ENCODE measurements at regions not wholly inside any gene's neighbourhood (a gene's known extent, or its start where the extent isn't known, plus 50 kb on each side); places are given as distances from the start of the nearest gene placed in this dataset.

- intact Hi-C loops (cut with DNase I), result no loop called here
- TF ChIP-seq CTCF (IDR thresholded peaks at IDR 0.05), result no peak
- Histone ChIP-seq H3K4me3 (no peak overlapping the region), H3K27ac (no peak overlapping the region), H3K4me1 (peaks cover 0 to 17% of the 10 kb centered on the region in 2 donors), H3K9me3 (no peaks in the 10 kb centered on the region), H3K36me3 (no peaks in the 10 kb centered on the region), H3K27me3 (no peaks in the 10 kb centered on the region)
- no peak for DNase-seq
- ATAC-seq, result no peak
Measured at GRCh38 chr3:117443014-117443413, 733.4 kb downstream of the TUSC7 start.

GRCh38 chr3:117444175-117444574 is 734.6 kb downstream of the TUSC7 start:
- no peak for TF ChIP-seq CTCF (IDR thresholded peaks at IDR 0.05)
- H3K4me1 ChIP-seq, result peaks cover 0 to 15% of the 10 kb centered on the region in 2 donors
- ATAC-seq (no peak), DNase-seq (peak in 1 of 4 donors; percentile 53)
- H3K9me3 ChIP-seq, result no peaks in the 10 kb centered on the region
- intact Hi-C loops (cut with DNase I), result no loop called here
- no peak overlapping the region for H3K4me3 ChIP-seq
- H3K36me3 ChIP-seq, result no peaks in the 10 kb centered on the region
- H3K27ac ChIP-seq, result no peak overlapping the region
- H3K27me3 ChIP-seq, result no peaks in the 10 kb centered on the region

GRCh38 chr3:117447419-117447818 is 737.8 kb downstream of the TUSC7 start:
- H3K4me3 ChIP-seq, result no peak overlapping the region
- H3K27me3 ChIP-seq, result no peaks in the 10 kb centered on the region
- no peak overlapping the region for H3K27ac ChIP-seq
- peaks cover 0 to 3% of the 10 kb centered on the region in 2 donors for H3K4me1 ChIP-seq
- no peaks in the 10 kb centered on the region for H3K36me3 ChIP-seq
- intact Hi-C loops (cut with DNase I), result no loop called here
- ATAC-seq, result no peak
- no peak for DNase-seq
- no peak for TF ChIP-seq CTCF (IDR thresholded peaks at IDR 0.05)
- H3K9me3 ChIP-seq, result no peaks in the 10 kb centered on the region

GRCh38 chr3:117450026-117450425 is 740.4 kb downstream of the TUSC7 start:
- no peak for DNase-seq
- Histone ChIP-seq H3K4me1 (peaks cover 0 to 3% of the 10 kb centered on the region in 2 donors), H3K27me3 (no peaks in the 10 kb centered on the region), H3K9me3 (no peaks in the 10 kb centered on the region), H3K36me3 (no peaks in the 10 kb centered on the region), H3K27ac (no peak overlapping the region), H3K4me3 (no peak overlapping the region)
- ATAC-seq, result no peak
- intact Hi-C loops (cut with DNase I), result no loop called here
- no peak for TF ChIP-seq CTCF (IDR thresholded peaks at IDR 0.05)

- no peak for DNase-seq
- no peaks in the 10 kb centered on the region for H3K27me3 ChIP-seq
- ATAC-seq, result no peak
- H3K27ac ChIP-seq, result no peak overlapping the region
- H3K36me3 ChIP-seq, result no peaks in the 10 kb centered on the region
- no peak for TF ChIP-seq CTCF (IDR thresholded peaks at IDR 0.05)
- peaks cover 0 to 3% of the 10 kb centered on the region in 2 donors for H3K4me1 ChIP-seq
- H3K4me3 ChIP-seq, result no peak overlapping the region
- intact Hi-C loops (cut with DNase I), result no loop called here
- no peaks in the 10 kb centered on the region for H3K9me3 ChIP-seq
Measured at GRCh38 chr3:117454254-117454653, 744.7 kb downstream of the TUSC7 start.
